Keratinocyte (primary cell): ENCODE measurements at regions not wholly inside any gene's neighbourhood (a gene's known extent, or its start where the extent isn't known, plus 50 kb on each side); places are given as distances from the start of the nearest gene placed in this dataset.

ENCODE experiments used
- CTCF ChIP-seq, 3 experiments: IDR thresholded peaks in 1 of 3; conservative IDR thresholded peaks in 1 of 3; optimal IDR thresholded peaks in 1 of 3; 2 replicates in 2 of 3; 3 replicates in 1 of 3; pipeline versions ENCODE3 to v1.5.1; 2011; ENCODE audit warnings: low read length in 3 of 3, mild to moderate bottlenecking in 3 of 3, moderate library complexity in 2 of 3, control low read depth in 1 of 3, inconsistent platforms in 1 of 3; ENCODE audit not compliant: insufficient read depth in 2 of 3; ENCODE audit errors: extremely low read depth in 1 of 3
- EZH2 ChIP-seq: IDR thresholded peaks from one replicate; pipeline ENCODE4 v1.6.1; 2012; ENCODE audit warnings: inconsistent platforms, mild to moderate bottlenecking, low read length, moderate library complexity

GRCh38 chr10:69742356-69742695, 59.4 kb upstream of the COL13A1 start:
- TF ChIP-seq CTCF (optimal IDR thresholded peaks at IDR 0.05 in 1 of 3, IDR thresholded peaks at IDR 0.05 in 1 of 3, conservative IDR thresholded peaks at IDR 0.05 in 1 of 3; ENCODE audit: extremely low read depth in 1 of 3, insufficient read depth in 2 of 3, low read length in 3 of 3) (no peak), EZH2 (no peak)
